ENCODE measurements at regions not wholly inside any gene's neighbourhood (a gene's known extent, or its start where the extent isn't known, plus 50 kb on each side); places are given as distances from the start of the nearest gene placed in this dataset.

DNA sequence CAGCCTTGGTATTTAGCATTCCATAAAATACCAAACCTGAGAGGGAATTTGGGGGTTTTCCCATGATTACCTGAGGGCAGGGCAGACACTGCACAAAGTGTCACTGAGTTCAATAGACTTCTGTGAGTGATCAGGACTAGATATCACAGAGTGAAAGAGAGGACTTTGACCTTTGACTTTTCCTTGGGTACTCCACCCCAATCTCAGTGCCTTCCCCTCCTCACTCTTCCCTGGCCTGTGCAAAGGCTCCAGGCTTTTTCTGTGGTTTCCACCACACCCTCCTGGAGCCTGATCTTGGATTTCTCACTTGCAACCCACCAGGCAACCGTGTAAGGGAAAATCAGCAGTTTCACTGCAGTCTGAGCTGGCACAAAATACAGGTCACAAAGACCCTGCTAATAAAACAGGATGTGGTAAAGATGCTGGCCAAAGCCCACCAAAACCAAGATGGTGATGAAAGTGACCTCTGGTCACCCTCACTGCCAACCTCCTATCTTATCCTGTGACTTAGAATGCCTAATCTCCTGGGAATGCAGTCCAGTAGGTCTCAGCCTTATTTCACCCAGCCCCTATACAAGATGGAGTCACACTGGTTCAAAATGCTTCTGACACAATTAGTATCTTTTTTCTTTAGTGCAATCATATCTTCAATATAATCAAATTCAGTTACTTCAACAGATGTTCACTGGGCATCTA is 64.0 kb downstream of the BOD1L2 start:
- POLR2A ChIA-PET, result no interaction called here
- Mint-ChIP-seq H3K36me3 (ENCODE audit: low read depth) (no peaks in the 10 kb centered on the region), H3K4me3 (no peak overlapping the region), H3K27ac (no peak overlapping the region), H3K27me3 (peaks cover 47% of the 10 kb centered on the region), H3K9me3 (no peaks in the 10 kb centered on the region), H3K4me1 (ENCODE audit: low read depth) (peaks cover 9% of the 10 kb centered on the region)
- Histone ChIP-seq H3K4me3 (ENCODE audit: low read length) (no peak overlapping the region), H3K4me1 (ENCODE audit: insufficient read depth, low read length) (peaks cover 5% of the 10 kb centered on the region), H3K27ac (ENCODE audit: low read depth in 1 of 2, low read length in 2 of 2) (no peak overlapping the region), H3K36me3 (ENCODE audit: insufficient read depth, low read length) (no peaks in the 10 kb centered on the region), H3K9me3 (ENCODE audit: control insufficient read depth in 1 of 2, insufficient read depth in 1 of 2, low read length in 2 of 2) (no peaks in the 10 kb centered on the region), H3K27me3 (ENCODE audit: control insufficient read depth in 1 of 2, insufficient read depth in 2 of 2, low read length in 2 of 2) (peaks cover 0 to 21% of the 10 kb centered on the region in 2 experiments)
- DNase-seq, result no peak
- no peak for ATAC-seq (ENCODE audit: poor library complexity)
- TF ChIP-seq, protein P1, sequence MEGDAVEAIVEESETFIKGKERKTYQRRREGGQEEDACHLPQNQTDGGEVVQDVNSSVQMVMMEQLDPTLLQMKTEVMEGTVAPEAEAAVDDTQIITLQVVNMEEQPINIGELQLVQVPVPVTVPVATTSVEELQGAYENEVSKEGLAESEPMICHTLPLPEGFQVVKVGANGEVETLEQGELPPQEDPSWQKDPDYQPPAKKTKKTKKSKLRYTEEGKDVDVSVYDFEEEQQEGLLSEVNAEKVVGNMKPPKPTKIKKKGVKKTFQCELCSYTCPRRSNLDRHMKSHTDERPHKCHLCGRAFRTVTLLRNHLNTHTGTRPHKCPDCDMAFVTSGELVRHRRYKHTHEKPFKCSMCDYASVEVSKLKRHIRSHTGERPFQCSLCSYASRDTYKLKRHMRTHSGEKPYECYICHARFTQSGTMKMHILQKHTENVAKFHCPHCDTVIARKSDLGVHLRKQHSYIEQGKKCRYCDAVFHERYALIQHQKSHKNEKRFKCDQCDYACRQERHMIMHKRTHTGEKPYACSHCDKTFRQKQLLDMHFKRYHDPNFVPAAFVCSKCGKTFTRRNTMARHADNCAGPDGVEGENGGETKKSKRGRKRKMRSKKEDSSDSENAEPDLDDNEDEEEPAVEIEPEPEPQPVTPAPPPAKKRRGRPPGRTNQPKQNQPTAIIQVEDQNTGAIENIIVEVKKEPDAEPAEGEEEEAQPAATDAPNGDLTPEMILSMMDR (IDR thresholded peaks at IDR 0.05), result no peak
- intact Hi-C loops (cut with DNase I, micrococcal nuclease), result no loop called here
- CTCF ChIA-PET, result no interaction called here

DNA sequence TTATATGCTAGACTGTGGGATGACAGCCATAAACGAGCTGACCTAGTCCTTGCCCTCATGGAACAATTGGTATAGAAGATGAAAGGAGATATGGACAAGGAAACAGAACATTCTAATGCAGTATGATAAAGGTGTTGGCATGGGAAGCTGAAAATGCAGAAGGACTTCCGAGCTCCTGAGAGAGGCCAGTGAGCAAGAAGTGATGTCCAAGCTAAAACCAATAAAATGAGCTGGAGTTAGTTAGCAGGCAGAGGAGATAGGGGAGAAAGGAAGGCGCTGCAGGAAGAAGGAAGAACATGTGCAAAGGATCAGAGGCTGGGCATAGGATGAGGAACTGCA is 64.5 kb downstream of the BOD1L2 start:
- H3K4me1 ChIP-seq (ENCODE audit: insufficient read depth, low read length), result peaks cover 5% of the 10 kb centered on the region
- H3K4me3 ChIP-seq (ENCODE audit: low read length), result no peak overlapping the region
- peaks cover 9% of the 10 kb centered on the region for H3K4me1 Mint-ChIP-seq (ENCODE audit: low read depth)
- peaks cover 0 to 21% of the 10 kb centered on the region in 2 experiments for H3K27me3 ChIP-seq (ENCODE audit: control insufficient read depth in 1 of 2, insufficient read depth in 2 of 2, low read length in 2 of 2)
- H3K9me3 ChIP-seq (ENCODE audit: control insufficient read depth in 1 of 2, insufficient read depth in 1 of 2, low read length in 2 of 2), result no peaks in the 10 kb centered on the region
- no peaks in the 10 kb centered on the region for H3K36me3 Mint-ChIP-seq (ENCODE audit: low read depth)
- no peaks in the 10 kb centered on the region for H3K36me3 ChIP-seq (ENCODE audit: insufficient read depth, low read length)
- TF ChIP-seq, protein P1 (IDR thresholded peaks at IDR 0.05), result no peak
- no peak overlapping the region for H3K4me3 Mint-ChIP-seq
- no peak overlapping the region for H3K27ac ChIP-seq (ENCODE audit: low read depth in 1 of 2, low read length in 2 of 2)
- no peaks in the 10 kb centered on the region for H3K9me3 Mint-ChIP-seq
- ChIA-PET CTCF (no interaction called here), POLR2A (no interaction called here)
- ATAC-seq (ENCODE audit: poor library complexity), result no peak
- no peak for DNase-seq
- intact Hi-C loops (cut with DNase I, micrococcal nuclease), result no loop called here
- no peak overlapping the region for H3K27ac Mint-ChIP-seq
- H3K27me3 Mint-ChIP-seq, result peaks cover 44% of the 10 kb centered on the region

DNA sequence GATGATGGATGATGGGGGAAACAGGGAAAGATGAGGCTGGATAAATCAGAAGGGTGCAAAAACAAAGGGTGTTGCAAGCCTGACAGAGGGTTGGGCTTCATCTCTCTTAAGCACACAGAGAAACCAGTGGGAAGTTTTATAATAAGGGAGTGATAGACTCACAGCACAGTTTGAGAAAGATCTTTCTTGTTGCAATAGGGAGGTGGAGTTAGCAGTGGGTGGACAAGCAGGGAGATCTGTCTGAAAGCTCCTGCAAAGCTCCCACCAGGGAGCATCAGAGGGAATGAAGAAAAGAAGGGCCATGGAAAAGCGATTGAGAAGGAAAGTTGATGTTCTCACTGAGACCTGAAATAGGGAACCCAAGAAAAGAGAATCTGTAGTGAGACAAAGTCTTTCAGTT is 64.9 kb downstream of the BOD1L2 start:
- H3K4me1 Mint-ChIP-seq (ENCODE audit: low read depth), result peaks cover 9% of the 10 kb centered on the region
- H3K27ac Mint-ChIP-seq, result no peak overlapping the region
- DNase-seq (no peak), ATAC-seq (ENCODE audit: poor library complexity) (no peak)
- H3K36me3 Mint-ChIP-seq (ENCODE audit: low read depth), result no peaks in the 10 kb centered on the region
- Histone ChIP-seq H3K4me3 (ENCODE audit: low read length) (no peak overlapping the region), H3K36me3 (ENCODE audit: insufficient read depth, low read length) (no peaks in the 10 kb centered on the region), H3K9me3 (ENCODE audit: control insufficient read depth in 1 of 2, insufficient read depth in 1 of 2, low read length in 2 of 2) (no peaks in the 10 kb centered on the region), H3K4me1 (ENCODE audit: insufficient read depth, low read length) (peaks cover 5% of the 10 kb centered on the region), H3K27me3 (ENCODE audit: control insufficient read depth in 1 of 2, insufficient read depth in 2 of 2, low read length in 2 of 2) (peaks cover 0 to 21% of the 10 kb centered on the region in 2 experiments), H3K27ac (ENCODE audit: low read depth in 1 of 2, low read length in 2 of 2) (no peak overlapping the region)
- TF ChIP-seq, protein P1 (IDR thresholded peaks at IDR 0.05), result no peak
- H3K27me3 Mint-ChIP-seq, result peaks cover 43% of the 10 kb centered on the region
- H3K9me3 Mint-ChIP-seq, result no peaks in the 10 kb centered on the region
- CTCF ChIA-PET, result no interaction called here
- intact Hi-C loops (cut with DNase I, micrococcal nuclease), result no loop called here
- no peak overlapping the region for H3K4me3 Mint-ChIP-seq
- POLR2A ChIA-PET, result no interaction called here
